GM23338 (cell line): ENCODE measurements at regions not wholly inside any gene's neighbourhood (a gene's known extent, or its start where the extent isn't known, plus 50 kb on each side); places are given as distances from the start of the nearest gene placed in this dataset.

Source experiments
- CREB1 ChIP-seq: fragments of 250-450 bp; sonication (Bioruptor Pico); IDR thresholded peaks from 2 replicates; pipeline ENCODE4 v1.5.0; 2020; ENCODE audit warnings: low read depth, mild to moderate bottlenecking, moderate library complexity
- CTCF ChIP-seq, 2 experiments: fragments of 200-600 bp in 1 of 2; sonication (generic) in 1 of 2; conservative IDR thresholded peaks; 2 replicates each; pipeline versions ENCODE4 v1.5.1 to v1.6.1; 2016 to 2017; ENCODE audit warnings: antibody characterized with exemption in 2 of 2, low read depth in 2 of 2, mild to moderate bottlenecking in 2 of 2, moderate library complexity in 1 of 2
- EZH2 ChIP-seq: fragments of 200-600 bp; sonication (generic); IDR thresholded peaks from one replicate; pipeline ENCODE4 v1.8.0; 2017; ENCODE audit warnings: antibody characterized with exemption, mild to moderate bottlenecking, low read depth; ENCODE audit not compliant: unreplicated experiment
- EZH2phosphoT487 ChIP-seq: fragments of 200-600 bp; sonication (generic); IDR thresholded peaks from one replicate; pipeline ENCODE4 v1.8.1; 2018; ENCODE audit warnings: antibody characterized with exemption; ENCODE audit not compliant: unreplicated experiment
- JUNB ChIP-seq: IDR thresholded peaks from one replicate; pipeline ENCODE4 v1.6.1; 2016; ENCODE audit warnings: antibody characterized with exemption; ENCODE audit not compliant: unreplicated experiment
- POLR2AphosphoS5 ChIP-seq: IDR thresholded peaks from 2 replicates; pipeline ENCODE4 v1.6.1; 2016; ENCODE audit warnings: antibody characterized with exemption, low read depth
- ZNF114 ChIP-seq: fragments of 250-450 bp; sonication (Bioruptor Pico); IDR thresholded peaks from 2 replicates; pipeline ENCODE4 v1.5.0; 2020; ENCODE audit warnings: mild to moderate bottlenecking, moderate library complexity
- TF ChIP-seq, protein P1 (sequence below): IDR thresholded peaks from one replicate; pipeline ENCODE4 v1.6.1; 2018; ENCODE audit warnings: antibody characterized with exemption; ENCODE audit not compliant: unreplicated experiment

- TF ChIP-seq CTCF (conservative IDR thresholded peaks at IDR 0.05; ENCODE audit: low read depth in 2 of 2) (no peak), EZH2 (no peak), ZNF114 (CRISPR knock-in tag) (no peak), POLR2AphosphoS5 (no peak), CREB1 (CRISPR knock-in tag) (no peak), JUNB (no peak), EZH2phosphoT487 (no peak)
- TF ChIP-seq, protein P1, sequence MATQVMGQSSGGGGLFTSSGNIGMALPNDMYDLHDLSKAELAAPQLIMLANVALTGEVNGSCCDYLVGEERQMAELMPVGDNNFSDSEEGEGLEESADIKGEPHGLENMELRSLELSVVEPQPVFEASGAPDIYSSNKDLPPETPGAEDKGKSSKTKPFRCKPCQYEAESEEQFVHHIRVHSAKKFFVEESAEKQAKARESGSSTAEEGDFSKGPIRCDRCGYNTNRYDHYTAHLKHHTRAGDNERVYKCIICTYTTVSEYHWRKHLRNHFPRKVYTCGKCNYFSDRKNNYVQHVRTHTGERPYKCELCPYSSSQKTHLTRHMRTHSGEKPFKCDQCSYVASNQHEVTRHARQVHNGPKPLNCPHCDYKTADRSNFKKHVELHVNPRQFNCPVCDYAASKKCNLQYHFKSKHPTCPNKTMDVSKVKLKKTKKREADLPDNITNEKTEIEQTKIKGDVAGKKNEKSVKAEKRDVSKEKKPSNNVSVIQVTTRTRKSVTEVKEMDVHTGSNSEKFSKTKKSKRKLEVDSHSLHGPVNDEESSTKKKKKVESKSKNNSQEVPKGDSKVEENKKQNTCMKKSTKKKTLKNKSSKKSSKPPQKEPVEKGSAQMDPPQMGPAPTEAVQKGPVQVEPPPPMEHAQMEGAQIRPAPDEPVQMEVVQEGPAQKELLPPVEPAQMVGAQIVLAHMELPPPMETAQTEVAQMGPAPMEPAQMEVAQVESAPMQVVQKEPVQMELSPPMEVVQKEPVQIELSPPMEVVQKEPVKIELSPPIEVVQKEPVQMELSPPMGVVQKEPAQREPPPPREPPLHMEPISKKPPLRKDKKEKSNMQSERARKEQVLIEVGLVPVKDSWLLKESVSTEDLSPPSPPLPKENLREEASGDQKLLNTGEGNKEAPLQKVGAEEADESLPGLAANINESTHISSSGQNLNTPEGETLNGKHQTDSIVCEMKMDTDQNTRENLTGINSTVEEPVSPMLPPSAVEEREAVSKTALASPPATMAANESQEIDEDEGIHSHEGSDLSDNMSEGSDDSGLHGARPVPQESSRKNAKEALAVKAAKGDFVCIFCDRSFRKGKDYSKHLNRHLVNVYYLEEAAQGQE, result no peak
Measured at GRCh38 chr14:48857366-48857765, 728.8 kb downstream of the RPS29 start.
